Activated T-helper 17 cell treated with anti-CD3 and anti-CD28 coated beads, Interleukin-2, amount 50 U/mL, for 72 hours (primary cell): ENCODE measurements at regions not wholly inside any gene's neighbourhood (a gene's known extent, or its start where the extent isn't known, plus 50 kb on each side); places are given as distances from the start of the nearest gene placed in this dataset.

Source experiments
- ATAC-seq: fragments of 150-1000 bp; cut with Tn5 transposase; replicated peaks from 2 replicates; pipeline ENCODE4 v1.10.0; 2021; ENCODE audit warnings: mild to moderate bottlenecking, moderate library complexity
- H3K27ac Mint-ChIP-seq: one replicate; pipeline ENCODE4 v1.8.0; 2022; ENCODE audit warnings: mixed read lengths
- H3K27me3 Mint-ChIP-seq: one replicate; pipeline ENCODE4 v1.8.0; 2022; ENCODE audit warnings: mixed read lengths
- H3K36me3 Mint-ChIP-seq: one replicate; pipeline ENCODE4 v1.8.0; 2022; ENCODE audit warnings: low read depth, mild to moderate bottlenecking, mixed read lengths
- H3K4me1 Mint-ChIP-seq: one replicate; pipeline ENCODE4 v1.8.0; 2022; ENCODE audit warnings: mixed read lengths
- H3K4me3 Mint-ChIP-seq: one replicate; pipeline ENCODE4 v1.8.0; 2022; ENCODE audit warnings: mild to moderate bottlenecking, mixed read lengths
- H3K9me3 Mint-ChIP-seq: one replicate; pipeline ENCODE4 v1.8.0; 2022; ENCODE audit warnings: mixed read lengths

- Mint-ChIP-seq H3K36me3 (no peaks in the 10 kb centered on the region), H3K27me3 (peaks cover 2% of the 10 kb centered on the region), H3K27ac (no peak overlapping the region), H3K9me3 (no peaks in the 10 kb centered on the region), H3K4me1 (no peaks in the 10 kb centered on the region), H3K4me3 (no peak overlapping the region)
- no peak for ATAC-seq
Measured at GRCh38 chr13:105343134-105343806, 1192.2 kb downstream of the EFNB2 start.

DNA sequence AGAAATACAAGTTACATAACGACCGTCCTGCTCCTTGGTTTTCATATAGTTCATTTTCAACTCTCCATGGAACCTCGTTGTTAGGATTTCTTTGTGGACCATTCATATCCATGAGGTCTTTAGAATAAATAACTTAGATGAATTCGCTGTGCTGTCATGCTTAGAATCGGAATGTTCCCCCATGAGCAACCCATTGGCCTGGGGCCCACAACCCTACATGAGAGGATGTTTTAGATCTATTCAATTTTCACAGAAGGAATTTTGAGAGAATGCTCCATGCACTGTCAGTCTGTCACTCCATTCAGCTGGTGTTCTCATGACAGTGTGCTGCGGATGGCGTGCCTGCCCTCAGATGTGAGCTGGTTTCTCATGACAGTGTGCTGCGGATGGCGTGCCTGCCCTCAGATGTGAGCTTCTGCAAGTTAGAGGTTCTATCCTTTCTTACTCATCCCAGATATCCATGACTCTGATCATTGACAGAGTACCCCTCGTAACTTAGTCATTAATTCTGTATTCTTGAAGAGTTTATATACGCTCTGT is 1193.1 kb downstream of the EFNB2 start:
- Mint-ChIP-seq H3K27me3 (peaks cover 4% of the 10 kb centered on the region), H3K4me1 (no peaks in the 10 kb centered on the region), H3K9me3 (no peaks in the 10 kb centered on the region), H3K27ac (no peak overlapping the region), H3K36me3 (no peaks in the 10 kb centered on the region), H3K4me3 (no peak overlapping the region)
- ATAC-seq = no peak

DNA sequence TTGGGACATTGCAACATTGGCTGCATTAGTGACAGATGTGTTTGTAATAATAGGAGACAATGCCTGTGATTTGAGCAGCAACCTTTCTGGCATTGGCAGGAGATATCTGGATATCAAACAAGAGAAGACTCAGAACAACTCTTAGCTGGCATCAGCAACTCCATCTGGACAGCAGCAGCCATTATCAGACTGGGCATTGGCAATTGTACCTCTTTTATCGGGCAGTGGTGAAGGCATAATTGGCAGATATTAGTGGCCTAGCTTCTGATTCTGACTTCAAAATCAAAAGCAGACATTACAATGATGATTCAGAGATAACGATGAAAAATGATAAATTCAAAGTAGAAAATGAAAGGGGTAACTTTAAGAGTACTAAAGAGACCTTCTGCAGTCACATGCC is 1193.7 kb downstream of the EFNB2 start:
- Mint-ChIP-seq H3K36me3 (no peaks in the 10 kb centered on the region), H3K4me1 (no peaks in the 10 kb centered on the region), H3K9me3 (no peaks in the 10 kb centered on the region), H3K27ac (no peak overlapping the region), H3K27me3 (peaks cover 4% of the 10 kb centered on the region), H3K4me3 (no peak overlapping the region)
- no peak for ATAC-seq

- Mint-ChIP-seq H3K27ac (no peak overlapping the region), H3K9me3 (no peaks in the 10 kb centered on the region), H3K27me3 (peaks cover 5% of the 10 kb centered on the region), H3K4me1 (no peaks in the 10 kb centered on the region), H3K36me3 (no peaks in the 10 kb centered on the region), H3K4me3 (no peak overlapping the region)
- no peak for ATAC-seq
Measured at GRCh38 chr13:105341256-105341655, 1194.2 kb downstream of the EFNB2 start.

- Mint-ChIP-seq H3K27me3 (peaks cover 7% of the 10 kb centered on the region), H3K9me3 (no peaks in the 10 kb centered on the region), H3K36me3 (no peaks in the 10 kb centered on the region), H3K4me1 (no peaks in the 10 kb centered on the region), H3K27ac (no peak overlapping the region), H3K4me3 (no peak overlapping the region)
- no peak for ATAC-seq
Measured at GRCh38 chr13:105340061-105340606, 1195.3 kb downstream of the EFNB2 start.

- Mint-ChIP-seq H3K9me3 (peaks cover 4% of the 10 kb centered on the region), H3K4me3 (no peak overlapping the region)
- ATAC-seq = no peak
Measured at GRCh38 chr13:105338773-105339172, 1196.7 kb downstream of the EFNB2 start.

DNA sequence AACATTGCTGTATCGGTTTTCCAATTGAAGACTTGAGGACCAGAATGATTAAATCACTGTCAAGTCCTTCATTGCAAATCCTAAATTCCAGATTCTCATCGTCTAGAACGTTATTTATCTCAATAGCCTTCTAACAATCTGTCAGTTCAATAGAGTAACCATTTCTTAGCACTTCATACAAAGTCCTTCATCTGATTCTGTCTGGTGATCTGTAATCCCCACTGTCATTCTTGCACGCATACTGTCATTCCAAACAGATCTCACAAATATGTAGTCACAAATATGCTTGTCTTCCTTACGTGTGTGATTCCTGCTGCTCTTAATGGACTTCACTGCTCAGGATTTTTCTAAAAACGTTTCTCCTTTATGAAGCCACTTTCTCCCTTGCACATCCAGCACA is 1197.5 kb downstream of the EFNB2 start:
- no peak for ATAC-seq
- Mint-ChIP-seq H3K9me3 (peaks cover 4% of the 10 kb centered on the region), H3K27ac (no peak overlapping the region), H3K36me3 (no peaks in the 10 kb centered on the region), H3K4me3 (no peak overlapping the region), H3K27me3 (peaks cover 7% of the 10 kb centered on the region), H3K4me1 (no peaks in the 10 kb centered on the region)

More at GRCh38 chr13:105338773-105339172, 1196.7 kb downstream of the EFNB2 start:
- no peak overlapping the region for H3K27ac Mint-ChIP-seq
- no peaks in the 10 kb centered on the region for H3K4me1 Mint-ChIP-seq
- no peaks in the 10 kb centered on the region for H3K36me3 Mint-ChIP-seq
- peaks cover 7% of the 10 kb centered on the region for H3K27me3 Mint-ChIP-seq

DNA sequence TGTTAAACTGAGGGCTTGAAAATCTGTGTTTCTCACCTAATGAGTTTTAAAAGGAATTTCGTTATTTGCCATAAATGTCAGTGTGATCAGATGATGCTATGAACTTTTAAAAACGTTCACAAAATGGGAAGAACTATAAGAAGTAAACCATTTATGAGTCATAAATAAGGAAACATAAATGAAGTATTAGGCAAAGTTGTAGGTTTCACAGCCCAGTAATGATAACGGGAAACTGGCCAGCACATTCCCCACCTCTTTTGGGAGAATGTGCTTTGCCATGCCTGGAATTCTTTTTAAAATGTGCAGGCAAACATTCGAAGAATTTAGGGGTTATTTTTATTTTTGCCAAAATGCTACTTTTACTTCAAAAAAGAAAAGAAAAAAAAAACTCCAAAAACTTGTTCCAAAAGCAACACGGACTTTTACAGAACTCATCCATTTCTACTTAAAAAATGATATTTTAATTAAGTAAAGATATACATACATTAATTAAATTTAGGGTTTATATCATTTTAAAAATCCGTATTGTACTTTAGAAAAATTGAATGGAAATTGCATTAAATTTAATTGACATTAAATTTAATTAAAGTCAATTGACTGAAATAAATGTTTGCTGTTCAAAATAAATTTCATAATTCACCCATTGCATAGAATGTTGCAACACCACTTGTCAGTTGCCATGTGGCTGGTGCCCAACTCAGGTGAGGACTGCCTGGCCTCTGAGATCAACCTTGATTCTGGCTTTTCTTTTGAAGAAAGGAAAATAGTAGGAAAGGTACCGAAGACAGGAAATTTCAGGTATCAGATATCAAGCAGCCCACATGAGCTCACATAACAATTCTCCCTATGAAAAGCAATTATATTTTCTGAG is 1198.5 kb downstream of the EFNB2 start:
- Mint-ChIP-seq H3K27me3 (peaks cover 7% of the 10 kb centered on the region), H3K36me3 (no peaks in the 10 kb centered on the region), H3K4me3 (no peak overlapping the region), H3K27ac (no peak overlapping the region), H3K9me3 (peaks cover 4% of the 10 kb centered on the region), H3K4me1 (no peaks in the 10 kb centered on the region)
- ATAC-seq = no peak

DNA sequence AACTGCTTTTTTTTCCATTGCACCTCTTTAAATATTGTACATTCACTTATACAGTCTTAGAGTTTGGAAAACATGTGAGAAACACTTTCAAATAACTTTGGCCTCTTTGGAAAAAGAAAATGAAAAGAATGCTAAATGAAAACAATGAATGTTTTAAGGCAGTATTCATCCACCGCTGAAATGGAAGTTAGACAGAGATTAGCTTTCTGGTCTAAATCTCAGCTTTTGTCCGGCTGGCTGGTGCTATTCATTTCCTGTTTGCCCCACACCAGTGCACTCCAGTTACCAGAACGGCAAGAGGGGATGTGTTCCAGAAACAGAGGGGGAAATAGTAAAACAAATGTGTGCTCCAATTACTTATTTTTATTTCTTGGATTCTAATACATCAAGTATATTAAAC is 1201.3 kb downstream of the EFNB2 start:
- Mint-ChIP-seq H3K27ac (no peak overlapping the region), H3K9me3 (peaks cover 8% of the 10 kb centered on the region), H3K4me1 (no peaks in the 10 kb centered on the region), H3K36me3 (no peaks in the 10 kb centered on the region), H3K4me3 (no peak overlapping the region), H3K27me3 (peaks cover 7% of the 10 kb centered on the region)
- no peak for ATAC-seq

DNA sequence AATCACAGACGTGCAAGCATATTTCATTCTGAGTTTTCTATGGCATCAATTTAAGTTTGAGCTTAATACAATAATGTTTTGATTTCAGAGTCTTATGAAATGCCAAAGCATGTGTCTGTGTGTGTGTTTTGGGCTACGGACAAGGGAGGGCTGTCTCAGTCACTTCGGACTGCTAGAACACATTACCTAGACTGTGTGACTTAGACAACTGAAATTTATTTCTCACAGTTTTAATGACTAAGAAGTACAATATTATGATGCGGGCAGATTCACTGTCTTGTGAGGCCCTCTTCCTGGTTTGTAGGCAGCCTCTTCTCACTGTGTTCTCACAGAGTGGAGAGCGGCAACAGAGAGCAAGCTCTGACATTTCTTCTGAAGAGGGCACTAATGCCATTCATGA is 1202.0 kb downstream of the EFNB2 start:
- ATAC-seq = no peak
- Mint-ChIP-seq H3K36me3 (no peaks in the 10 kb centered on the region), H3K4me3 (no peak overlapping the region), H3K27me3 (peaks cover 6% of the 10 kb centered on the region), H3K4me1 (no peaks in the 10 kb centered on the region), H3K27ac (no peak overlapping the region), H3K9me3 (peaks cover 10% of the 10 kb centered on the region)

DNA sequence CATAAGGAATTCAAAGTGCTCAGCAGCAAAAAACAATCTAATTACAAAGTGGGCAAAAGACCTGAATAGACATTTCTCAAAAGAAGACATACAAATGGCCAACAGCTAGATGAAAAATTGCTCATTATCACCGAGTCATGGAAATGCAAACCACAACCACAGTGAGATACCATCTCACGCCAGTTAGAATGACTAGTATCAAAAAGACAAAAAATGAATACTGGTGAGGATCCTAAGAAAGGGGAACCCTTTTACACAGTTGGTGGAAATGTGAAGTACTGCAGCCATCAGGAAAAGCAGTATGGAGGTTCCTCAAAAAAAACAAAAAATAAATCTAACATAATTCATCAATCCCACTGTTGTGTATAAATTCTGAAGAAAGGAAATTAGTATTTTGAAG is 1206.1 kb downstream of the EFNB2 start:
- peaks cover 14% of the 10 kb centered on the region for H3K9me3 Mint-ChIP-seq
- ATAC-seq = no peak
- no peaks in the 10 kb centered on the region for H3K4me1 Mint-ChIP-seq
- no peak overlapping the region for H3K27ac Mint-ChIP-seq
- H3K27me3 Mint-ChIP-seq = no peaks in the 10 kb centered on the region
- H3K4me3 Mint-ChIP-seq = no peak overlapping the region
- H3K36me3 Mint-ChIP-seq = no peaks in the 10 kb centered on the region

DNA sequence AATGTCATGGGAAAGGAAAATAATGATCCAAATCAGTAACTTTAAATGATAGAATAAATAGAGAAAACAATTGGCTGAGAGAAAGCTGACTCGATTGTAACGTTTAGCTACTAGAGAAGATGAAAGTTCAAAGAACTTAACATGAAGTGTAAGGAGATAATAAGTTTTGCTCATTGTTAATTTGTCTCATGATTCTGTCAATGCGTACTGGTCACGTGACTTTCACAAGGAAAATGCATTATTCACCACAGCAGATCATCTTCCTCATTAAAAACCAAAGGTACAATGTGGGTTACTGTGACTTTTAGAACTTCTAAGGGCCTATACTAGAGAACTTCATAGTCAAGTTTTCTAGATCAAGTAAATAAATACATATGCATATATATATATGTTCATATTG is 1207.2 kb downstream of the EFNB2 start:
- Mint-ChIP-seq H3K4me3 (no peak overlapping the region), H3K27me3 (no peaks in the 10 kb centered on the region), H3K9me3 (peaks cover 10% of the 10 kb centered on the region), H3K36me3 (no peaks in the 10 kb centered on the region), H3K4me1 (no peaks in the 10 kb centered on the region), H3K27ac (no peak overlapping the region)
- no peak for ATAC-seq

GRCh38 chr13:105327581-105328126 is 1207.8 kb downstream of the EFNB2 start:
- H3K36me3 Mint-ChIP-seq = no peaks in the 10 kb centered on the region
- peaks cover 10% of the 10 kb centered on the region for H3K9me3 Mint-ChIP-seq
- H3K4me3 Mint-ChIP-seq = no peak overlapping the region
- no peak overlapping the region for H3K27ac Mint-ChIP-seq
- H3K27me3 Mint-ChIP-seq = no peaks in the 10 kb centered on the region
- no peaks in the 10 kb centered on the region for H3K4me1 Mint-ChIP-seq
- ATAC-seq = no peak

DNA sequence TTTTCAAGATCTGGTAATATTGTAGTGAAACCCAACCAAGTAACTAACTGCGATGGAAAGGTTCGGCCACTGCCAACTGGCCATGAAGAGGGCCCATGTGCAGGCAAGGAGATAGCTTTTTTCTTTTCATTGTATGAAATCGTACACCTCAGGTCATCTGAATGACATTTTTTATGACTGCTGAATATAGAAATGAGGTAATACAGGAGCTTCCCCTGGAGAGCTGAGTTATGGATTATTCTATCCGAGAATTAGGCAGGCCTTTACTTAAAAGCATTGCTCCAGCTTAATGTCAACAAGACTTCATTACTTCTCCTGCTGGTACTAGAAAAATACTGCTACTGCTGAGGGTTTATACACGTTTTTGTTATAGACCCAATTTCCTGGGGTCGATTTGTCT is 1215.6 kb downstream of the EFNB2 start:
- H3K4me1 Mint-ChIP-seq = no peaks in the 10 kb centered on the region
- no peaks in the 10 kb centered on the region for H3K27me3 Mint-ChIP-seq
- no peak overlapping the region for H3K27ac Mint-ChIP-seq
- no peak for ATAC-seq
- no peaks in the 10 kb centered on the region for H3K9me3 Mint-ChIP-seq
- H3K36me3 Mint-ChIP-seq = no peaks in the 10 kb centered on the region
- no peak overlapping the region for H3K4me3 Mint-ChIP-seq
